ENCODE measurements at regions not wholly inside any gene's neighbourhood (a gene's known extent, or its start where the extent isn't known, plus 50 kb on each side); places are given as distances from the start of the nearest gene placed in this dataset.

DNA sequence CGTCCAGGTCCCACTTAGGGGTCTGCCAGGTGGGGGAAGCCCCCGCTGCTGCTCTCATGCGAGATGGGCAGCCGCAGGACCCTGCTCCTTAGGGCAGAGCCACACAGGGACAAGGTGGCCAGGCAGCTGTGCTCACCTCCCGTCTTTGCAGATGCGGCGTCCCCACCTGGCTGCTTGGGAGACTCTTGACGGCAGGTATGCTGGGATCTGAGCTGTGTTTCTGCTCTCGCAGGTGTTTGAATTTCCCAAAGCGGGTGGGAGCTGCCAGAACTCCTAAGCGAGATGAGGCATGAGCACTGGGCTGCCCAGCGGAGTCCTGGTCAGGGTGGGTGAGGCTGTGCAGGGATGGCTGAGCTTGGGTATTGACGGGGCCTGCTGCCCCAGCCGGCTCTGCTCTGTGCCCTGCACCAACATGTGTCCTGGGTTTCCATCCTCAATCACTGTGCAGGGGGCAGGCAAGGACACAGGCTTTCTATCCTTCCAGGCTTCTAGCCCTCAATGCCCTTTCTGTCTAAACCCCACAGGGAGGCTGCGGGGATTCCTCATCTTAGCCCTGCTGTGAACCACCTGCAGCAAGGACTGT is 151.4 kb downstream of the ICE1 start:
- no peak for DNase-seq

DNA sequence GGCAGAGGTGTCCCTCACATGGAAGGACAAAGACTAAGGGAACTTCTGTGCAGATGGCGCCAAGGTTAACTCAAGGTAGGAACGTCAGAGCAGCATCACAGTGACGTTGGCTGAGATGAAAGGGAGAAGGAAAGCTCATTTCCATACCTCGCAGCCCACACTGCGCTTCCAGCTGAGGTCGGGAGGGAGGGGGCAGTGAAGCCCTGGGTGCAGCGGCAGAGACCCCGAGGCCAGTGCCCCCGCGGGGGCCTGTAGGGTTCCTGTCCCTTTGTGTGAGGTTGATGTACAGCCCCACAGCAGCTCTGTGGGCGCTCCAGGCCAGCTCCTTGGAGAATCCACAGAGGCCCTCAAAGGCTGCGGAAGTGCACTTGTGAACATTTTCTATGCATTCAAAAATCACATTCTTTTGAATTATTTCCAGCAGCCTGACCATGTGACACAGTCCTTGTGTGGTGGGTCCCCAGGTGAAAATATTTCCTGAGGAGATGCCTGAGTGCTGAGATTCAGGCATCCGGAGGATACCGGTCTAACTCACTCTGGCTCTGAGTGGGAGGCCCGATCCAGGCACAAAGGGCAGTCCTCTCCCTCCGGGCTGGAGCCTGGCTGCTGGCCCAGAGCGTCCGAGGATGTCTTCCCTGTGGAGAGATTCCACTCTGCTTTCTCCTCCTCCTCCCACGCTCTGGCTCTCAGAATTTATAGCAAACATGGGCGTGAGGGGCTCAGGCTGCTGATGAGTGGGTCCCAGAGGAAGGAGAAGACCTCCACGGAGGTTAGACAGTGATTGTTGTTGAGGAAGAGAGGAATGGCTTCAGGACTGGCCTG is 150.7 kb downstream of the ICE1 start:
- DNase-seq, result no peak

DNA sequence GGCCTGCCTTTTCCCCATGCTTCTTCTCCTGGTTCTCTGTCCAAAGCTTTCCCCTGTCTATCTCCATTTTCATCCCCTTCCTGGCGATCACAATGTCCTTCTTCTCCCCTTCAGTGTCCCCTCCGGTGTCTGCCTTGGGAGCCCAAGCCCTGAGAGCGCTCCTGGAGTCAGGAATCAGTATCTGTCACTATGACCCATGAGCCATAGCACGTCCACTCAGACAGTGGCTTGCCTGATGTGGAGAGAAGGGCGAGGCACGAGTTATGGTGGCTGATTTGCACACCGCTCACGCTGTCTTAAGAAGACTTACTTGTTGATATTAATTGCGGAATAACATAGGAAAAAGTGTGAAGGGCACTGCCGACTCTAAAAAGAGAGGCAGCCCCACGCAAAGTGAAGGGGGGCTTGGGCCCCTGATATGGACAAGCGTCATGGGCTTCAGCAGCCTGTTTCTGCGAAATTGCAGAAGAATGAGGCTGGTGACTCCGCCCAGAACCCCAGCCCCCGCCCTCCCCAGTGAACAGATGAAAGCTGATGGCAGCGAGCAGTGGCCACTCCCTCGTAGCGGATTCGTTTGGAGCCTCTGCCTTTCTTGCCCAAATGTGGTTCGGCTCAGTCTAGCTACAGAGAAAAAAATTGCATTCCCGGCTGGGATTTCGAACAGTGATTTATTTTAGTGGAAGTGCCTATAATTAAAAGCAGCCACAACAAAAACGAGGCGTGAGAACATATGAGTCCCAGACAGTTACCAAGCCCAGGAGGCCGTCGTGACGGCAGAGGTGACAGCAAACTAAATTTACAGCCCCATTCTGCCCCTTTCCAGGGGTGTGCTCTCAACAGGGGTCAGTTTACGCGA is 149.8 kb downstream of the ICE1 start:
- no peak for DNase-seq

DNA sequence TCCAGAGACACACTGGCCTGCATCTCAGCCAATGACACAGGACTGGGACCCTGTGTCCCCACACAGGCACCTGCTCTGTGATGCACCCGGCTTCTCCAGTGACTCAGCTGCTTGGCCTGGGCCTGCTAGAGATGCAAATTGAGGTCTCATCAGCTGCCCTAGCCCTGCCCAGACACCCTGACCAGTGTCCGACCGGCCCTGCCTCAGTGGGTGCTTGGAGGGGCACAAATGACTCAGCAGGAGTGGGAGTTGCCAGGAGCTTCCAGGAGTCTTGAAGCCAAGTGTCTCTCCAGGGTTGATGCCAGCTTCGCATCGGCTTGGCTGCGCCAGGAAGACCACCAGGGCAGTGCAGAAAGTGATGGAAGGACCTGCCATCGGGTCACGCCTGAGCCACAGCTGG is 148.2 kb downstream of the ICE1 start:
- no peak for DNase-seq

DNA sequence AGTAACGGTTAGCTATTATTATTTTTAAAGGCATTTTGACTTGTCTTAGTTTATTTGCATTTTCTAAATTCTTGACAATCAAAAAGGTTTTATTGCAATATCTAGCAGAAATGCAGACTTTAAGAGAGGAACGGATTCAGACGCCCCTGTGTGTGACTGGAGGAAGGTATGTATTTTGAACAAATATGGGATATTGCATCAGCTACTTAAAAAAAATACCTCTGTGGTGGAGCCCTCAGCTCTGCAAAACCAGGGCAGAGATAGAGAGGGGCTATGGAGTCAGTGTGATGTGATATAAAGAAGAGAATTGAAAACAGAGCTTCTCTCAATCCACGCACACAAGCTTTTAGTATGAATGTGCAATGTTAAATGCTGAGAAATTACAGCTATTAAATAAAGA is 142.4 kb downstream of the ICE1 start:
- DNase-seq, result no peak

DNA sequence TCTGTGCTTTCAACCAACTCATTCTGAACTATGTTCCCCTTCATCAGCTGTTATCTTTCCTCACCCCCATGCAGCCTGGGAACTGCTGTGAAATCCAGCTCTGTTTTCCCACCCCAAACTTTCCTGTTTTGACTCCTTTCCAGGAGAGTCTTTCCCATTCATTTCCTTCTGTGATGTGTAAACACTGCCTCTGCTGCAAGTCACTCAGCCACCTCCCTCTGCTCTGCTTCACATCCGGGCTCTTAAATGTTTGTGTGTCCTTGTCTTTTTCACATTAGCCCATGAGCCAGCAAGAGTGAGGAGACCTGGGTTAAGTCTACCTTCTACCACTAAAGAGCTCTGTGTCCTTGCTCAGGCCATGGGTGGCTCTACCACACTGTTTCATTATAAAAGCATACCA is 137.5 kb downstream of the ICE1 start:
- DNase-seq, result no peak

DNA sequence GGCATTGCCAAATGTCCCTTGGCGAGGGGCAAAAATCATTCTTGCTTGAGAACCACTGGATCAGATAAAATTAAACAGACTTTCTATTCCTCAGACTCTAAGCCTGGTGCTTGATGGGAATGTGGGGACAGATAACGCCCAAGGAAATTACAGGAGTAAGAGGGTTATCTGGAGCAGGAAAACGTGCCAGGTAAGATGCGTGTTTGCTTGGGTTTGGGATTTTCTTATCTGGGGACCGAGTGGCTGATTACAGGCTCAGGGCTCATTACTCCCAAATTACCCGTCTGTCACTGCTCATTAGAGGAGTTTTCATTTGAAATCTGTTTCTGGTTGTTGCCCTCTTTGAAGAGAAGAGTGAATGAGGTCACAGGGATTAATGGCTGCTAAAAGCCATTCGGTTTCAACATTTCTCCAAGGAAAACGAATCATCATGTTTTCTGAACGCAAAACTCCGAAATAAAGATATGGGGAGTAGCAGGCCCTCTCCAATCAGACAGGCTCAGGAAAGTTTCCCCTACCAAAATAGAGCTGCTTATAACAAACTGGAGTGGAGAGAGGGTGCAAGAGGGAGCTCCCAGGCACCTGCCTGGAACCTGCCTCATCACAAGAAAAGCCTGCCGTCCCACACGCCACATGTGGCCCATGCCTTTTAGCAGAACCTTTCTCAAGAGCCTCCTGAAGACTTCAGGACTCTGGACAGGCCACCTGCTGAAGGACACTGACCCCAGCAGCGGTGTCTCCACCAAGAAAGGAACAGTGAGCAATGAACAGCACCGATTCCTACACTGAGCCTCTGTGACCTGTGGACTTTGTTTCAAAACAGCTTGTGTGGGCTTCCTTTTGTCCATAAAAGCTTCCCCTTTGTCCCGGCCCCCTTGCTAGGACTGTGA is 136.4 kb downstream of the ICE1 start:
- no peak for DNase-seq

DNA sequence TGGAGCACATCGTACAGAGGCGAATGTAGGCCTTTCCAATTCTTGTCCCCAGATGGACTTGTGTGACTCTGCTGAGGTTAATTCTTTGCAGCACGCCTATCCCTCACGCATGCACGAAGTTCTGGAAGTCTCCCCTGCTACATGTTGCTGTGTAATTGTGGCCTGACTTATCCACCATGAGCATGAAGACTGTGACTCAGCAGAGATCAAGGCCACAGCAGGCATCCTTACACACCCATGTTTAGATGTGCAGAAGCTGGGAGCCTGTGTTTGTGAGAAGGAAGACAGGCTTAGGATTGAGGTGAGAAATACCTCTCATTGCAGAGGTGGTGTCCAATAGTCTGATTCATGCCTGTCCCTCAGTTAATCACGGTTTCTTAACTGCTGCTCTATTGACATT is 135.6 kb downstream of the ICE1 start:
- DNase-seq, result no peak

DNA sequence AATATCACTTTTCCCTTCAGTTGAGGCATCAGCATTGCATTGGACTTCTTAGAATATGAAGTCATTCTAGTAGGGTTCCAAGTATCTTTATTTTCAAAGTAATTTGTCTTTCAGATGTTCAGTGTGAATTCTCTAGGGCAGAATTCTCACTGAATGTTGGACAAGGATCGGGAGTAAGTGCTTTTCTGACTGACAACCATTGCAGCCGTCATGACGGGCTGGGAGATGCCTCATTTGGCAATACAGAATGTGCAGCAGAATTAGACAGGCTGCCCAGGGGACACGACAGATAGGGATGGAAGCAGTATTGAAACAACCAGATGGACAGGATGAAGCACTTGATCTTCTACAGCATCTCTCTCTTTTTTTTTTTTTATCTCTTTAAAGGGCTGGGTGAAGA is 129.0 kb downstream of the ICE1 start:
- DNase-seq, result no peak

DNA sequence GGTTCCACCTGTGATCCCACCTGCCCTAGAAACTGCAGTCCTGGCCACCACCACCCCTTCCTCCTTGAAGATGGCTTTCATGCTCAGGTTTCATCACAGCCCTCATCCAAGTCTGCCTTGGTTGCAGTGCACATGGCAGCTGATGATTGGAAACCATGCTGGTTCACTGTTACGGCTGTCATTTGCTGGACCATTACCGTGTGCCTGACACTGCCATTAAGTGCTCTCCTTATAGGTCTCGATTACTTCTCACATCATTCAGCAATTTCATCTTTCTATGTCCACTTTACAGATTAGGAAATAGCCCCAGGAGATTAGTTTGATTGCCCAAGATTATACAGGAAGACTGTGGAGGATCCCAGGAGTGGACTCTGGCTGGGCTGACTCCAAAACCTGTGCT is 123.9 kb downstream of the ICE1 start:
- DNase-seq, result no peak

DNA sequence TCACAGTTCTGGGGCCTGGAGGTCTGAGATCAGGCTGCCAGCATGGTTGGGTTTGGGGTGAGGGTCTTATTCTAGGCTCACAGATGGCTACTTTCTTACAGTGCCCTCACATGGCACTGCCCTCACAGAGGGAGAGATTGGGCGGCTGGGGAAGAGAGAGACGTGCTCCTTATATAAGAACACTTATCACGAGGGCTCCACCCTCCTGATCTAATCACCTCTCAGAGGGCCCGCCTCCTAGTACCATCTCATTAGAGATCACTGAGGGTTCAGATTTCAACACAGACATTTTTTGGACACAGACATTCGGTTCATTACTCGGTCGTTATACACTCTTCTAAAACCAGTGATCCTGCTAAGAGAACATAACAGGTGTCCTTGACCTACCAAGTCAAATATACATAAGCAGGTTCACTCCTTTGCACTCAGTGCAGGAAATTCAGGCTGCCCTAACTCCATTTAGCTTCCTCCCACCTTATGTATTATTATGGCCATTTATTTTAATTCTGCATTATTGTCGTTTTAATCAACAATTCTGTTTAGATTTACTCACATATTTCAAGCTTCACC is 121.7 kb downstream of the ICE1 start:
- no peak for DNase-seq

DNA sequence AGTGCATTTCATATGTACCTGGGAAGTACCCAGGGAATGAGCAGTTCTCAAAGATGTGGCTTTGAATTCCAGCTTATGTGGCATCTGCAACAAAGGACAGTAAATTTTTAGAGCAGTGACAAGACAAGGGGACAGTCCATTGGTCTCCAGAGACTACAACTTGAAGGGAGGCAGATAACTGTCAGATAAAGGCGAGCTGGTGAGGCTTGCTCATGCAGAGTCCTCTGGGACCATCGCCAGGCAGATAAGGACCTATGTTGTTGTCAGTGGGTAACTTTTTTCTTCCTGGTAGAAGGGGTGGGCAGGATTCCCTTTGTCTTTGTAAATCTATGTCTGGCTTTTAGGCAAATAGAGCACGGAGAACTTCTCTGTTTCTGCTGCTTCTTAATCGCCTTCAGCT is 120.2 kb downstream of the ICE1 start:
- DNase-seq, result no peak

DNA sequence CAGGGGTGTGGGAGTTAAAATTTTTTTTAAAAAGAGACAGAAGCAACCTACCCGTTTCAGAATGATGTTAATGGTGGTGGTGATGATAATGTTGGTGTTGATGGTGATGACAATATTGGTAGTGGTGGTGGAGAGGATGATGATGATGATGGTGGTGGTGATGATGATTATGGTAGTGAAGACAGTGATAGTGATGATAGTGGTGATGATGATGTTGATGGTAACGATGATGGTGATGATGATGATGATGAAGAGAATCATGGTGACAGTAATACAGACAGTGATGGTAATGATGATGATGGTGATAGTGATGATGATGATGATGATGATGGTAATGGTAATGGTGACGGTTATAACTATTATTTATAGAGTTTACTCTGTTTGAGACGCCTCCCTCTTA is 117.6 kb downstream of the ICE1 start:
- no peak for DNase-seq
